Osteocyte (in vitro differentiated cells): ENCODE measurements at regions not wholly inside any gene's neighbourhood (a gene's known extent, or its start where the extent isn't known, plus 50 kb on each side); places are given as distances from the start of the nearest gene placed in this dataset.

Experiments
- DNase-seq: peaks from one replicate; pipeline ENCODE4 v3.0.0; 2021; ENCODE audit warnings: mixed read lengths; ENCODE audit not compliant: unreplicated experiment; ENCODE audit errors: extremely low spot score
- H3K27ac Mint-ChIP-seq: one replicate; pipeline ENCODE4 v1.8.0; 2021; ENCODE audit warnings: mild to moderate bottlenecking, mixed read lengths; ENCODE audit not compliant: unreplicated experiment
- H3K27me3 Mint-ChIP-seq: one replicate; pipeline ENCODE4 v1.8.0; 2021; ENCODE audit warnings: mixed read lengths; ENCODE audit not compliant: unreplicated experiment
- H3K36me3 Mint-ChIP-seq: one replicate; pipeline ENCODE4 v1.8.0; 2021; ENCODE audit warnings: mixed read lengths; ENCODE audit not compliant: unreplicated experiment
- H3K4me1 Mint-ChIP-seq: one replicate; pipeline ENCODE4 v1.8.0; 2021; ENCODE audit warnings: mixed read lengths; ENCODE audit not compliant: unreplicated experiment
- H3K4me3 Mint-ChIP-seq: one replicate; pipeline ENCODE4 v1.8.0; 2021; ENCODE audit warnings: mild to moderate bottlenecking, moderate library complexity, mixed read lengths; ENCODE audit not compliant: unreplicated experiment
- H3K9me3 Mint-ChIP-seq: one replicate; pipeline ENCODE4 v1.8.0; 2021; ENCODE audit warnings: mixed read lengths; ENCODE audit not compliant: unreplicated experiment
- CTCF ChIP-seq: fragments of 200-600 bp; sonication (generic); IDR thresholded peaks from 2 replicates; pipeline ENCODE4 v1.5.0; 2021; ENCODE audit warnings: antibody characterized with exemption, mild to moderate bottlenecking, moderate library complexity

- H3K27me3 Mint-ChIP-seq = no peaks in the 10 kb centered on the region
- DNase-seq = no peak
- peaks cover 2% of the 10 kb centered on the region for H3K36me3 Mint-ChIP-seq
- H3K27ac Mint-ChIP-seq = no peak overlapping the region
- H3K4me1 Mint-ChIP-seq = peaks cover 20% of the 10 kb centered on the region
- H3K9me3 Mint-ChIP-seq = peaks cover 8% of the 10 kb centered on the region
- no peak for TF ChIP-seq CTCF
- H3K4me3 Mint-ChIP-seq = no peak overlapping the region
Measured at GRCh38 chr13:107422421-107422820, 792.9 kb downstream of the LIG4 start.

- DNase-seq = no peak
- Mint-ChIP-seq H3K27me3 (no peaks in the 10 kb centered on the region), H3K27ac (no peak overlapping the region), H3K4me3 (no peak overlapping the region), H3K36me3 (peaks cover 2% of the 10 kb centered on the region), H3K4me1 (peaks cover 20% of the 10 kb centered on the region), H3K9me3 (peaks cover 8% of the 10 kb centered on the region)
- no peak for TF ChIP-seq CTCF
Measured at GRCh38 chr13:107421951-107422350, 793.4 kb downstream of the LIG4 start.

- Mint-ChIP-seq H3K9me3 (peaks cover 8% of the 10 kb centered on the region), H3K4me3 (no peak overlapping the region), H3K27me3 (no peaks in the 10 kb centered on the region), H3K4me1 (peaks cover 20% of the 10 kb centered on the region), H3K36me3 (peaks cover 2% of the 10 kb centered on the region), H3K27ac (peak overlapping the region; percentile 35)
- TF ChIP-seq CTCF = no peak
- DNase-seq = no peak
Measured at GRCh38 chr13:107421028-107421427, 794.3 kb downstream of the LIG4 start.

GRCh38 chr13:107413005-107413404 lies 802.3 kb downstream of the LIG4 start:
- no peak overlapping the region for H3K4me3 Mint-ChIP-seq
- no peaks in the 10 kb centered on the region for H3K4me1 Mint-ChIP-seq
- no peak for TF ChIP-seq CTCF
- H3K9me3 Mint-ChIP-seq = no peaks in the 10 kb centered on the region
- H3K27me3 Mint-ChIP-seq = no peaks in the 10 kb centered on the region
- H3K27ac Mint-ChIP-seq = no peak overlapping the region
- DNase-seq = no peak
- H3K36me3 Mint-ChIP-seq = no peaks in the 10 kb centered on the region

- Mint-ChIP-seq H3K9me3 (peaks cover 14% of the 10 kb centered on the region), H3K27ac (no peak overlapping the region), H3K36me3 (peaks cover 2% of the 10 kb centered on the region), H3K27me3 (no peaks in the 10 kb centered on the region), H3K4me1 (no peaks in the 10 kb centered on the region), H3K4me3 (no peak overlapping the region)
- no peak for TF ChIP-seq CTCF
- no peak for DNase-seq
Measured at GRCh38 chr13:107407074-107407473, 808.3 kb downstream of the LIG4 start.
